DMS79 (cell line): ENCODE measurements at regions not wholly inside any gene's neighbourhood (a gene's known extent, or its start where the extent isn't known, plus 50 kb on each side); places are given as distances from the start of the nearest gene placed in this dataset.

ENCODE experiments used
- DNase-seq: peaks from one replicate; lab custom pipeline; 2025; lab: John Stamatoyannopoulos, UW

- no peak for DNase-seq
Observed at GRCh38 chr7:42289473-42289872, 52.5 kb upstream of the GLI3 start.
